Panc1 (cell line): ENCODE measurements at regions not wholly inside any gene's neighbourhood (a gene's known extent, or its start where the extent isn't known, plus 50 kb on each side); places are given as distances from the start of the nearest gene placed in this dataset.

Experiments
- POLR2AphosphoS5 ChIP-seq: IDR thresholded peaks from 2 replicates; pipeline ENCODE4 v1.6.1; 2012; ENCODE audit warnings: mild to moderate bottlenecking, low read depth, low read length, moderate library complexity
- SIN3A ChIP-seq: IDR thresholded peaks from 2 replicates; pipeline ENCODE4 v1.6.1; 2012; ENCODE audit warnings: low read depth, mild to moderate bottlenecking, low read length, moderate library complexity, borderline replicate concordance; ENCODE audit not compliant: insufficient read depth
- TF ChIP-seq, protein P1 (sequence below): fragments of 450-650 bp; IDR thresholded peaks from 2 replicates; pipeline ENCODE4 v1.5.1; 2017; ENCODE audit warnings: mild to moderate bottlenecking

DNA sequence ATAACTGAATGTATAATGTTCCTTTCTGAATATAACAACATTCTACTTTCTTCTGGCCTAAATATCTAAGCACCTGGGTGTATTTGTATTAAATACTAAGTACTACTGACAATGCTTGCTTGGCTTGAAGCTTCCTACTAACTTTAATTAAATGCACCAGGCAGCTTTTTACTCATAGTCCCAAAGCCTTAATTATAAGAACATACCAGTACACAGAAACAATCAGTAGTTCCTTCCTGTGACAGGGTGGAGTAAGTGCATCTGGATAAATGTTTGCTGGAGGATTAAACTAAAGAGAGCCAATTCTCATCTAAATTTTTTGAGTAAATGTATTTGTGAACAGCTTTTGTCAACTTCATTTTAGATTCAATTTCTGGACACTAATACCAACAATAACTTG, 558.6 kb upstream of the SEMA6A start:
- TF ChIP-seq POLR2AphosphoS5 (no peak), SIN3A (no peak)
- TF ChIP-seq, protein P1, sequence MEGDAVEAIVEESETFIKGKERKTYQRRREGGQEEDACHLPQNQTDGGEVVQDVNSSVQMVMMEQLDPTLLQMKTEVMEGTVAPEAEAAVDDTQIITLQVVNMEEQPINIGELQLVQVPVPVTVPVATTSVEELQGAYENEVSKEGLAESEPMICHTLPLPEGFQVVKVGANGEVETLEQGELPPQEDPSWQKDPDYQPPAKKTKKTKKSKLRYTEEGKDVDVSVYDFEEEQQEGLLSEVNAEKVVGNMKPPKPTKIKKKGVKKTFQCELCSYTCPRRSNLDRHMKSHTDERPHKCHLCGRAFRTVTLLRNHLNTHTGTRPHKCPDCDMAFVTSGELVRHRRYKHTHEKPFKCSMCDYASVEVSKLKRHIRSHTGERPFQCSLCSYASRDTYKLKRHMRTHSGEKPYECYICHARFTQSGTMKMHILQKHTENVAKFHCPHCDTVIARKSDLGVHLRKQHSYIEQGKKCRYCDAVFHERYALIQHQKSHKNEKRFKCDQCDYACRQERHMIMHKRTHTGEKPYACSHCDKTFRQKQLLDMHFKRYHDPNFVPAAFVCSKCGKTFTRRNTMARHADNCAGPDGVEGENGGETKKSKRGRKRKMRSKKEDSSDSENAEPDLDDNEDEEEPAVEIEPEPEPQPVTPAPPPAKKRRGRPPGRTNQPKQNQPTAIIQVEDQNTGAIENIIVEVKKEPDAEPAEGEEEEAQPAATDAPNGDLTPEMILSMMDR = no peak
